Middle frontal gyrus (tissue), 1 donor: ENCODE measurements at regions not wholly inside any gene's neighbourhood (a gene's known extent, or its start where the extent isn't known, plus 50 kb on each side); places are given as distances from the start of the nearest gene placed in this dataset.

Experiments
- DNase-seq: peaks from one replicate; pipeline ENCODE4 v3.0.0-alpha.2; 2015; ENCODE audit warnings: low spot score; ENCODE audit errors: extremely low spot score

DNA sequence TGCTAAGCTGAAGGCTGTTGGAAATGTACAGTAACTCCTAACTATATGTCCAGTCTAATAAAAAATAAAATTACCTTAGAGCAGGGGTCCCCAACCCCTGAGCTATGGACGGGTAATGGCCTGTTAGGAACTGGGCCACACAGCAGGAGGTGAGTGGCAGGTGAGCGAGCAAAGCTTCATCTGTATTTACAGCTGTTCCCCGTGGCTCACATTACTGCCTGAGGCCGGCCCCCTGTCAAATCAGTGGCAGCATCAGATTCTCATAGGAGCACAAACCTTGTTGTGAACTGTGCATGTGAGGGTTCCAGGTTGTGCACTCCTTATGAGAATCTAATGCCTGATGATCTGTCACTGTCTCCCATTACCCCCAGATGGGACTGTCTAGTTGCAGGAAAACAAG lies 73.1 kb upstream of the CXCR4 start:
- DNase-seq: no peak

DNA sequence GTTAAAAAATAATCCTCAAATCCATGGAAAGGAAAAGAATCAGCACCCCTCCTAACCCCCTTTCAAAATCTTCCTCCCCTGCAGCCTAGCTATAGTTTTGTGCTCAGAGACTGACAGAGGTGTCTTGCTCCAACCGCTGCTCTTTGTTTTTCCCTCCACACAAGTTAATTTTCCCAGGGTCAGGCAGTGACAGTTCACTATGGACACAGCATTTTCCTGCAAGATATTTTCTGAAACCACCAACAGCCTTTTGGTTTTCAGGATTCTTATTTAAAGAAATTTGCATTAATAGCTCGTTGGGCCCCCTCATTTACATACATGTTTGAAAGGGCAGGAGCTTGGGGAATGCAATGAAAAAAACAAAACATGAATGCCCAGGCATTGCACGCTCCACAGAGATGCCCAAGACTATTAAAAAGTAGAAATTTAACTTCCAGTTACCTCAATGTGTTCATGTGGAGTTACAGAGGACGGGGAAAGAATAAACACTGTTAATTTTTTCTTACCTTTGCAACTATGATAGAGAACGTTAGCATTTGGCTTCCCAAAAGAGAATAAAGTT lies 71.4 kb upstream of the CXCR4 start:
- no peak for DNase-seq

DNA sequence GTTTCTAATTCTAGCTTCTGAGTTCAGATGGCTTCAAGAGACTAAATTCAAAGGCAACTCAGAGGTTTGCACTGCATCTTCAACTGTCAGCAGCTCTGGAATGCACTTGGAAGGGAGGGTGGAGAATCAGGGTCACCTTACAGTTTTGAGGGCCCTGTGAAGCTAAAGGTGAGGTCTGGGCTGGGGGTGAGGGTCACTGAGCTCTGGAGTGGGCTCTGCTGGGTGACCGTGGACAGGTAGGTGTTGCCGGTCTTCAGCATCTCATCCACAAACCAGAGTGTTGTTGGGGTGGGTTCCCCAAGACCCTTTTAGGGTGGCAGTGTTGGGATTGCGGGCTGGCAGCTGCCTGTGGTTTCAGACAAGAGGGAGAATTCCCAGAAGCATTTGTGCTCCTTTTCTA lies 70.1 kb upstream of the CXCR4 start:
- DNase-seq: no peak

DNA sequence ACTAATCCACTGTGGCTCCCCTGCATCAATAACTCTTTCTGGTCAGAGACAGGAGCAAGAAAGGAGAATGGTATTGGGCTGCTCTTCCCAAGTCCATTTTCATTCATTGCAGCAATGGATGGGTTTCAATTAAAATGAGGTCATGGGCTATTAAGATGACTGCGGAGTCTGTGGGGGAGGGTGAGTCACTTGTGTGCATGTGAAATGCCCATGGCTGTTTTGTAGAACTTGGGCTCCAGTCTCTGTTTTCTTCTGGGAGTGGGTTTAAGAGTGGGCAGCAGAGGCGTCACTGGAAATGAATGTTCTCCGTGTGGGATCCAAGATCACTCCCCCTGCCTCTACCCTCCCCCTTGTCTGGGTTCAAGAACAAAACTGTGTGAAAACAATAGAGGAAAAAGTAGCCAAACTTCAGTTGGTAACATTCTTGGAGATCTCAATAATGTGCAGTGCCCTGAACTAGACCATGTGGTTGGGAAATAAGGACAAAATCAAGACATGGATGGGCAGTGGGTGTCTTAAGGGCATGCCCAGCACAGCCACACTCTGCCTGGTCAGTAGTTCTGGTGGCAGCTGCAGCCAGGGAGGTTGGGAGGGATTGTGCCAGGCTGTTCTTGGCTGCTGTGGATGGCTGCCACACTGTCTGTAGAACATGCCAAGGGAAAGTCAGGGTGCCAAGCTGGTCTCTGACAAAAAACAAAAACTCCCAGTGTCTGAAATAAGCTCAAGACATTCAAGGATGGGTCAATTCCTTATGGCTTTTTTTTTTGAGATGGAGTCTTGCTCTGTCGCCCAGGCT lies 68.2 kb upstream of the CXCR4 start:
- DNase-seq: no peak

DNA sequence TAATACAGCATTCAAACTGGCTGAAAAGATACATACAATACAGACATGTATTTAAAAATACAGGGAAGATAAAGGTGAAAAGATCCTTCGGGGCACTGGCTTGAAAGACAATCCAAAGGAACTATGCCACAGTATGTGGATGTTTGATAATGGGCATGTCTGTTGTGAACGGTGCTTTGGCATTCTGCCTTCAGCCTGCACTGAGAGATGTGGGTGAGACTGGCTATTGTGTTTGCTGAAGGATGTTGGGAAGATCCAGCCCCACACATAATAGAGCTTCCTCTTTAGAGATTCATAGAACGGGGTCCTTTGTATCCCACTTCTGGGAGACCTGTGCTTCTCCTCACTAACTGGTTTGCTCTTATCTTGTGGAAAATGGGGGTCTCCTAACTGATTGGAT lies 65.1 kb upstream of the CXCR4 start:
- DNase-seq: no peak

DNA sequence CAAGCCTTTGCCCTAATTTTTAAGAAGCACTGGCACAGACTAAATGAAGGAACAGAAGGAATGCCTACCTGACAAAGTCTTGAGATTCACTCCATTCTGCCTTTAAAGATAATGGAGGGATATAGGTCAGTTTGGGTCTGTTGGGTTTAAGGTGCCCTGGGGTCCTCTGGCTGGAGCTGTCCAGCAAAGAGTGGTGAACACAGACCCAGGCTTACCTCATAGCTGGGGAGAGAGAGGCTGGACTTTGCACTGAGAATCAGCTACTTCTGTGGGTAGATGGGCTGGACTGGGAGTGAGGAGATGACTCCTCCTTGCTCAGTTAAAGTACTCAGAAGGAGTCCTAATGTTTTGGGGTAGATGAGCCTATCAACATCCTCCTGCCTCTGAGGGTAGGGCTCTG lies 64.4 kb upstream of the CXCR4 start:
- DNase-seq: no peak

DNA sequence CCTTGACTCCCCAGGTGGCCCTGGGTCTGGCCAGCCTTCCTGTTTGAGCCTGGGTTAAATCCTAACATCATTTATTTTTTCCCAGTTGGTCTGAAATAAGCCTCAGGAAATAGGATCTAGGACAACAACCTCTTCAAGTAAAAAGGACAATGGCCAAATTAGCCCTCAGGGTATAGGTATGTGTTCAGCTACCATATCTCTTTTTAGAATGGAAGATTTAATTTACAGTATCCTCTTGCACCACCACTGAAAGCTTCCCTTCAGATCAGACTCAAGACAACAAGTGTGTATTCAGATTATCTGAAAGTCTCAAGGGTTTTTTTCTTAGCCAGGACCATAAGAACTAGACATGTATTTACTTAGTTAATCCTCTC lies 61.6 kb upstream of the CXCR4 start:
- no peak for DNase-seq

DNA sequence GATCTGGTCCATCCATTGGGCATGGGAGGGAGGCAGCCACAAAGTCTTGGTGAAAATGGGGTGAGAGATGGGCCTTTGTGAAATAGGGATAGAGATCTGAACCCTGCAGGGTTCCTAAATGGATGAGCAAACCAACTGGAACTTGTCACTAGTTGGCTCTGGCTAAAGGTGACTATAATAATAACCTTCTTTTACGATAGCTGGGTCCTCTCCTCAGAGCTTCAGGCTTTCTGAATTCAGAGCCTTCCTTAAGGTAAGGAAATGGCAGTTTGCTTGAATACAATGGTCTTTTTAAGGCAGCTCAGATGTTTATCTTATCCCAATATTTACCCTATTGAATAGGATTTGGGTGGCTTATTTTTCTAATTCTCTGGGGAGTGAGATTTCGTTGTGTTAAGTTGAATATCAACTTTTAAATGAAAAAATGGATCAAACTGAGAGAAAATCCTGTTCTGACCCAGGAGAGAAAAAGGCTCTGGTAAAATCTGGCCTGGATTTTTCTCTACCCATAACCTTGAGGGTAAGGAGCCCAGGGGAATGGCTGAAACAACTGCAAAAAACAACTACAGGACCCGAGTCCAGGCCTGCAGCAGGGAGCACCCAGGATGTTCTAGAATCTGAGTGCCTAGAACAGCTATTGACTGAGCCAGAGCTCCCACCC lies 61.1 kb upstream of the CXCR4 start:
- no peak for DNase-seq

DNA sequence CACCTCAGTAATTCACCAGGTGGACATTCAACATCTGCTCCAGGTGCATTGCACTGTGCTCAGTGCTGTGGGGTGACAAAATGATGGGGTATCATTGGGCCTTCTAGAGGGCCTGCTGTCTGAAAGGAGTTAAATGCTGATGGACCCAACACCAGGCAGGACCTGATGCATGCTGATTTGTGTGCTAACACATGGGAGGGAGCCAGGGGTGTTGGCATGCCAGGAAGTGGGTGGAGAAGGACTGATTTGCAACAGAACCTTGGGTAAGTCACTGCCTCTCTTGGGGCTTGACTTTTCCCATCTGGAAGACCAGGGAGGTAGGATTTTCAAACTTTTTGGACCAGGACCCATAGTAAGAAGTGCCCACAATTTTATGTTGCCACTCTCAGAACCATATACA lies 57.9 kb upstream of the CXCR4 start:
- no peak for DNase-seq

DNA sequence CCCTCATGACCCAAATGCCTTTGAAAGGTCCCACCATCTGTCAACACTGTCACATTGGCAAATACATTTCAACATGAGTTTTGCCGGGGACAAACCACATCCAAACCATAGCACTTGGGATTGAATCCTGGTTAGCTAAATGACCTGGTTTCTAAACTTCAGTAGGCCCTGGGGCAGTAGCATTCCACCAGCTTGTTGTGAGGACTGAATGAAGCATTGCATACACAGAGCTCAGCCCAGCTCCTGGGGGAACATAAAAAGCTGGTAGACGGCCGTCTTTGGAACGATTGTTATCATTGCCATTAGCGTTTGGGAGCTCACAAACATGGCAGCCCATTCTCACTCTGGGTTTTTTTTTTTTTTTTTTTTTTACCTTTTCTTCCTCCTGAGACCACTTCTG lies 57.5 kb upstream of the CXCR4 start:
- no peak for DNase-seq

DNA sequence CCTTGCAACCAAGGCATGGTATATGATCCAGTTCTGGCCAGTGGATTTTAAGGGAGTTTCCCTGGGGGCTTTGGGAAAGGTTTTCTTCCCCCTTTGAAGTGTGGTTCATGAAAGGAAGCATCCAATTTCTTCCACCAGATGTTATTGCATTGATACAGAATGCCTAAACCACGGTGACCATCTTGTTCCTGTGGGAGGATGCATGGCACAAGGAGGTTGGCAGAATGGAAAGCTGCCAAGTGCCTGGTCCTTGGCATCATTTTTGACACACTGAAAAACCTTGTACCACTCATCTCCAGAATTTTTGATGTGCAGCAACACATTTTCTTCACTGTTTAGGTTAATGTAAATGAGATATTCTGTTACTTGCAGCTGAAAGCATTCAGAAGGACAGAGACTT lies 55.2 kb upstream of the CXCR4 start:
- no peak for DNase-seq

DNA sequence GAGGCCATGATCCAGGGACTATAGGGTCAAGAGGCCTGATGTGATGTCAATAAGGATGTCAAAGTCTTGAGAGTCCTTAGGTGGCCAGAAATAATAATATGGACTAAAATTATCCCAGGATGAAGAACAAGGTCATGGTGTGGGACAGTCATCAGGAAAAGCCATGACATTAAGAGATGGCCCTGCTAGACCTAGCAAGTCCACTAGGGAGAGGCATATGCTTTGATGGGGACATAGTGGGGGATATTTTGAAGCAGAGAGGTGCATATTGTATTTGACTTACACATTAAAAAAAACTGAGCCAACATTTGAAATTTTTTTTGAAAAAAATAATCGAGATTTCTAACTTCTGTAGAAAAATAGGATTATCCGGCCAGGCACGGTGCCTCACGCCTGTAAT lies 53.3 kb upstream of the CXCR4 start:
- no peak for DNase-seq

DNA sequence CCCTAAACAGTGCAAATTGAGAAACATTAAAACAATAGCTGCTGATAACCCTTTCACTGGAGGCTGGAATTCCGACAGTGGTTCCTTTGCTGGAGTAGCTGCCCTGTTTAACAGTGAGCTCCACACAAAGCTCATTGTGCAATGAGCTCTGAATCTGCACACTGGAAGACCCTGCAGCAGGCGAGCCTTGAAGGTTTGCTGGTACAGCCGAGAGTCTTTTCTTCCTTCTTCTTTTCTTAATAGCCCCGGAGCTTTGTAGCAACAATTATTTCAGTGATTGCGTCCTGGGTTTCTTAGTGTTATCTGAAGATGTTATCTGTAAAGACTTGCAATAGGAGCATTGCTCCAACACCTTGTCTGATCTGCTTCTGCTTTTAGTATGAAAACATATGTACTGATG lies 50.8 kb upstream of the CXCR4 start:
- no peak for DNase-seq

DNA sequence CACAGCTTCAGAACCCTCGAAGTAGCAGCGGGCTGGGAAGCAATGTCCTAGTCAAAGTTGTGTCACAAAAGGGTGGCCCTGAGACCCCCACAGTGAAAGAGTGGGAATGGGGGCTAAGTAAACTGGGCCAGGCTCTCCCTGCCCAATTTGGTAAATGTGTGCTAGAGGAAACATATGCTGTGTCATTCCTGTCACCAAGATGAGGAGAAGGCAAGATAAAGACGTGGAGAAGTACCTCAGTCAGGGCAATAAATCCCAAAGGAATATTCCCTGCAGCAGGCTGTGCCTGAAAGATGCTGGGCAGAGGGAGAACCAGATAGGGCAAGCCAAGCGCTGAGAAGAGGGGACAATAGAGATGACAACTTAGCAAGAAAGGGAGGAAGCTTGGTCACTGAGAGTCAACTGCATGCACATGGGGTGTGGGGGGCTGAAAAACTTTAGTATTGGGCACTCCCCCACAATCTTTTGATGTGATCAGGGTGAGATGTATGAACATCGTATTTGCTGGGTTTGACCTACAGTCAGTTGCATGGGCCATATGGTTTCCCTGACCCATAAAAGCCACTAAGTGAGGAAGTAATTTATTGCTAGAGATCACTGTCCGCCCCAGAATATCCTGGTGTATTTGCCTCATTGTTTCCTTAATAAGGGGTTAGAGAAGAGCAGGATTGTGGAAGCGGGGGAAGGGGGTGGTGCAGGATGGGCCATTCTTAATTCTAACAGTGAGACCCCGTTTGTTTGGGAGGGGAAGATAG lies 49.9 kb upstream of the CXCR4 start:
- DNase-seq: no peak
